ENCODE measurements at regions not wholly inside any gene's neighbourhood (a gene's known extent, or its start where the extent isn't known, plus 50 kb on each side); places are given as distances from the start of the nearest gene placed in this dataset.

DNA sequence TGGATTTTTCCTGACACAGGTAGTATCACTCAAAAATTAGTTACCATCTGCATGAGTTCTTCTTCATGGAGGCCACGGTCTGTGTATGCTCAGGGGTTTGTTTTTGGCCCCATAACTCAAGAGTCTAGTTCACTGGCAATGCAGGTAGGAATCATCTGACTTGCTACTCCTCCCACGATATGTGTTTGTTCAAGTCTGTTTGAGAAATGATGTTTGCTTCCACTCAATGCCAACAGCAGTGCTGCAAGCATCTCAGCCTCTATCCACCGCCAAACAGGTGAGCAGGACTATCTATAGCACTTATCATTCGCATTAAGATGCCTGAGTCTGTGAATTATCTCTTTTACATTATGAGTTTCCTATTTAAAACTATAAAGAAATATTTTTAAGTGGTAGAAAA lies 264.8 kb upstream of the PTGER4 start:
- no peak for DNase-seq (ENCODE audit: low read depth, low spot score)

DNA sequence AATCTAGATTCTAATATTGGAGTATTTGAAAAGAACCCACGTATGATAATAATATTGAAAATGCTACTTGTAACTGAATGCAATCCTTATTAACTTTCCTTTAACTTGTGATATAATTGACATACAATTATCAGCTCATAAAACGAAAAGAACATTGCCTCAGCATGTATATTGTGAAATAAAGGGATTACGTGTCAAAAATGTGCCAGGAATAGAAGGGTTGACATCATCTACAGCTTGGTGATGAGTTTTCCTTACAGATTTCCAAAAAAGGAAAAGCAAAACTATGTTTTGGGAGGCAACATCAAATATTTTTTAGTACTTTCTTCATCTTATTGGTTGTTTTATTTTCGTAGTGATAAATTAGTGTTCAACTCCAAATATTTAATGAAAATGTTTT lies 266.0 kb upstream of the PTGER4 start:
- no peak for DNase-seq (ENCODE audit: low read depth, low spot score)

- no peak for DNase-seq (ENCODE audit: low read depth, low spot score)
Measured at GRCh38 chr5:40412771-40413170, 266.9 kb upstream of the PTGER4 start.

DNA sequence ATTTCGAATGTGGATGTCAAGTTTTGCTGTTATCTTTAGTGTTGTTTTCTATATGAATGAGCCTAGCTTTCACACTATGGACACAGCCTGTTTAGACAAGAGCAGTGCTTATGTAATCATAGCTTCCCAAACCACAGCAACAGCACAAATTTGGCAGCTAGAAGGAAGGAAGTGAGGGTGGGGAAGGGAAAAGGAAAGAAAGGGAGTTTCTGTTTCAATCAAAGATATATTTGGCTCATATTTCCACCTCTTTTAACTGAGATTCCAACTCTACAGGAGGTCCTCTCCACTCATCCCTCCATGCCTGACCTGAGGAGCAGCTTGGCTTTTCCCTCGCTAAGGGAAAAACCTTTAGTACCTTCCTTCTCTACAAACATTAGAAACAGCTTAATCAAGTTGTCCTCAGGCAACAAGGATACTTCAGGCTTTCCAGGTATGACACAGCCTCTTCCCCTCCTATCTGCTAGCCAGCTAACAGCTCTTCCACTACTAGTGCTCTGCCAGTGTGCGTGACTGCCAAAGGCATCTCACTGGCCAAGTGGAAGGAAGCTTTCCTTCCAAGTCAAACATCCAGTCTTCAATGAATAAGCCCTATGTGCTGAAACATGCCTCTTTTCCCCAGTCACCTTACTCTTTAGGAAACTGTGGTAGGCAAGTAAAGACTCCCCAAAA lies 268.6 kb upstream of the PTGER4 start:
- DNase-seq (ENCODE audit: low read depth, low spot score), result no peak

GRCh38 chr5:40410231-40410861 lies 269.4 kb upstream of the PTGER4 start:
- DNase-seq (ENCODE audit: low read depth, low spot score), result no peak

DNA sequence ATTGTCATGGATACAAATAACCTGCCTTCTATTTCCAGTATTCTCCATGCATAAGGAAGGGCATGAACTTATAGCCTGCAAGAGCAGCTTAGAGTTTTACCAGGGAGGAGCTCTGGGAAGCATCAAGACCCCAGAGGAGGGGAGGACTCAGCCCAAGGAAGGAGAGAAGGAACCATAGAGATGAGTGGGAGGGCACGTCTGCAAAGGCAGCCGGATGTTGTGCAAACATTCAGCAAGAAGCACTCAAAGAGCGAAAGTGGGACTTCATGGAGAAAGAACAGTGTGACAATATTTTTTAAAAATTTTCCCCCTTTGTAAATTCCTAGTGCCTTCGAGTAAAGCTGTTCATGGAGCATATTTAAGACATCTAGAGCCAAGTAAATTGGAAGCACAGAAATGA lies 270.1 kb upstream of the PTGER4 start:
- no peak for DNase-seq (ENCODE audit: low read depth, low spot score)

- no peak for DNase-seq (ENCODE audit: low read depth, low spot score)
Measured at GRCh38 chr5:40406741-40407211, 272.9 kb upstream of the PTGER4 start.

DNA sequence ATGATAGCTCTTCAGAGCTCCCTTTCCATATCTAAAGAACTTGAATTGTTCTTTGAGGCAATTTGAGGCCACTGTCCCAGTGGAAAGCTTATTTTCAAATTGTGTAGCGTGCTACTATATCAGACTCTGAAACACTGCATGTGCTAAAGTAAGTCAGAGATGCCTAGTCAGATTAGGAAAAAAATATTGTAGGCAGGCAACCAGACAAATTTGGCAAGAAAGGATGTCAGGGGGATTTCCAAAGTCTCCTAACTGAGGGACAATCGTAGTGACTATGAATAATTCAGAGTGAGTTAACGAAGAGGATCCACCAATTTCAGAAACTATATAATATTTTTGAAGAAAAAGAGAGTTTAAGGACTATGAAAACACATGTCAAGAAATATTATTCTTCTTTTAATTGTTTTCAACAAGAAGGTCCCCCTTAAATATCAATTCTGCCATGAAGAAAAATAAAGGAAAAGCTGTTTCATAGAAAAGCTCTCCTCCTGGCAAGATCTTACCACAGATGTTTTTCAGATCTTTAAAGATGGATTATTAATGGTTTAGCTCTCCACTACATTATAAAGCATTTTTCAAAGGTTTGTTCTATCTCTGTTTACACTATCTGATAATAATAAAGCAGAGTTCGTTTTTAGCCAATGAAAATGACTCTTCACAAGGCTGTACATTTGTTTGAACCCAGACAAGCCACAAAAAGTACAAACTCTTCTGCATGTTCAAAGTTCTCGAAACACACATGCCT lies 273.5 kb upstream of the PTGER4 start:
- no peak for DNase-seq (ENCODE audit: low read depth, low spot score)

DNA sequence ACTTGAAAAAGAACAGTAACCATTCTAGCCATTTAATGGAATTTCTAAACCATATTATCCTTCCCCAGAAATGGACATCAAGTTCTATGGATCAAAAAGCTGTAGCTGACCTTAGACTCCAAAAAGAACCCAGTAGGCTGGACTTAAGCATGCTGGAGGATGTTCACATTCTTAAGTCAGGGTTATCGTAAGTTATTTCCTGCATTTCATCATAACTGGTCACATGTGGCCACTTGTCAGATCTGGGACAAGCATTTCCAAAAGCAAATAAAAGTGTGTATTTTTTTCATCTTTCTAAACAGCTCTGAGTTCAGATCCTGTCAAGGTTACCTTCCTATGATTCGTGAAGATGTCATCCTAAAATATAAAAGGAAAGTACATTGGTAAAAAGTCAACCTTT lies 274.5 kb upstream of the PTGER4 start:
- no peak for DNase-seq (ENCODE audit: low read depth, low spot score)

GRCh38 chr5:40404613-40405012 lies 275.1 kb upstream of the PTGER4 start:
- no peak for DNase-seq (ENCODE audit: low read depth, low spot score)

DNA sequence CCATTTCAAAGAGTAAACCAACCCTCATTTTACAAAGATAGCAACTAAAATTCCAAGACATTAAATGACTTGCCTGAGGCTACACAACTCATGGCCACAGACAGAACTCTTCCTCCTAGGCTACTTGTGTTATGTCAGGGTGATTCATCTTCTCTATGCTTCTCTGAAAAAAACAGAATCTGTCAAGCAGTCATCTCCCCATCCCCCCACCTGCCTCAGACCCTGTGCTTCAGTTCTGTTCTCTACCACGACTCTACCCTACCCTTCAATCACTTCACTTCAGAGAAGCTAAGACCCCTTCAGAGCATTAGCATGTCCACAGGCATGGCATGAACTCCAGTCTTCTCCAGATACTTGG lies 277.7 kb upstream of the PTGER4 start:
- DNase-seq (ENCODE audit: low read depth, low spot score), result no peak

GRCh38 chr5:40401284-40402006 lies 278.3 kb upstream of the PTGER4 start:
- no peak for DNase-seq (ENCODE audit: low read depth, low spot score)

GRCh38 chr5:40400245-40400644 lies 279.5 kb upstream of the PTGER4 start:
- no peak for DNase-seq (ENCODE audit: low read depth, low spot score)

DNA sequence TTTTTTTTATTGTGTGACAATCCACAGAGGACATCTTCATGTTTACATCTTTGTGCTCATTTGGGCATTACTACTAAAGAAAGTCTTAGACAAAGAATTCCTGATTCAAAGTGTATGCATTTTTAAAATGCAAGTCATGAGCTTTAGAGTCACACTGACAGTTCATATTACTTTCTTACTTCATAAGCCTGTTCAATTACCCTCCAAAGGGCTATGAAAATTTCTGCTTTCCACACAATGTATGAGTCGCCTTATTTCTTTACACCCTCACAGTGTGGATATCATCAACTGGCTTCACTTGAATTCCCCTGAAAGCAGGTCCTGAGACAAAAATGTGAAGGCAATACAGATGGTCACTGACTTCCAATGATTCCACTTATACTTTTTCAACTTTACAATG lies 280.4 kb upstream of the PTGER4 start:
- no peak for DNase-seq (ENCODE audit: low read depth, low spot score)

DNA sequence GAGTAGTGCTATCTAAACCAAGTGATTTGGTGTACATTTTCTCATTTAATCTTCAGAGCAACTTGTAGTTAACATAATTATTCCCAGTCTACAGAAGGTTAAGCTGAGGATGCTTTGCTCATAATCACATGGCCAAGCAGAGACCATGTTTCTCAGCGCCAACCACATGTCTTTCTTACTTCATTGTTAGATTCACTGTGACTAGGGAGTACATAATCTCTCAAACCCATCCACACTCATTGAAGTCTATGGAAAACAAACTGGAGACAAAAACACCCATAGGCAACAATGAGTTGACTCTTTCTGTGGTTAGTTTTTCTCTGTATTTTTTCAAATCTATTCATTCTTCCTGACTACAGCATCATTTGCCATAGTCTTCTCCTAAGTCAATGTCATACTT lies 281.7 kb upstream of the PTGER4 start:
- DNase-seq (ENCODE audit: low read depth, low spot score), result no peak

DNA sequence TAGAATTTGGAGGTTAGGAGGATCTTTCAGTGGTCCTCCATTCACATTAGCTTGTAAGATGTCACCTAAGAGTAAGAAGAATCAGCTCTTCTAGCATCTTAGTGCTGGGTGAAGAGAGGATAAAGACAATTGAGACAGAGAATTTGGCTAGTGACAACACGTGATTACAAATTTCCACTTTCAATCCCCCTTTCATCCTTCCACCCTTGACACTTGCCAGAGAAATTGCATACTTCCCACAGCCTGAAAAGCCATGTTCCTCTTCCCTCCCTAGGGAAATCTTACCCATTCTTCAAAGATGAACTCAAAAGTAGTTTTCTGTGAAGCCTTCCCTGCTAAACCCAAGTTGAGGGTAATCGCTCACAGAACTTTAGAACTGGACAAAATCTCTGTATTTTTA lies 282.6 kb upstream of the PTGER4 start:
- no peak for DNase-seq (ENCODE audit: low read depth, low spot score)

- no peak for DNase-seq (ENCODE audit: low read depth, low spot score)
Measured at GRCh38 chr5:40396317-40396716, 283.4 kb upstream of the PTGER4 start.

GRCh38 chr5:40395251-40395650 lies 284.5 kb upstream of the PTGER4 start:
- DNase-seq (ENCODE audit: low read depth, low spot score), result no peak

- DNase-seq (ENCODE audit: low read depth, low spot score), result no peak
Measured at GRCh38 chr5:40394698-40395097, 285.0 kb upstream of the PTGER4 start.

DNA sequence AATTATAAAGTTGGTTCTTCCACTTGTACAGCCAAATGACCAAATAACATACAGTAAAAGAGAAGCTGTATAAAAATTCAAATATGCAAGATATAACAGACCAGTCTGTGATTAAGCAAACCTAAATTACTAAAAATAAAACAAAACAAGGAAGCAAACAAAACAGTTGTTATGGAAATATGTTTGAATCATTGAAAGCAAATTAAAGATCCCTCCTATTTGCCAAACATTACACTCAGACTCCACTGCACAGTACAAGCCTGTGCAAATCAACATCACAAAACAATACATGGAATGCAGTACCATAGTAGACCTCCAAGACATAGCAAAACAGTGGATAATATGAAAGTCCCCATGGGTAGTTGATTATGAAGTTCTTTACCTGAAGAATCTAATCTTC lies 288.1 kb upstream of the PTGER4 start:
- no peak for DNase-seq (ENCODE audit: low read depth, low spot score)

- no peak for DNase-seq (ENCODE audit: low read depth, low spot score)
Measured at GRCh38 chr5:40390281-40391149, 289.2 kb upstream of the PTGER4 start.
